Breast epithelium (tissue), 3 donors: ENCODE measurements at regions not wholly inside any gene's neighbourhood (a gene's known extent, or its start where the extent isn't known, plus 50 kb on each side); places are given as distances from the start of the nearest gene placed in this dataset.

Experiments
- POLR2A ChIP-seq: fragments of 450-650 bp; IDR thresholded peaks from one replicate; pipeline ENCODE4 v1.6.1; 2016; ENCODE audit warnings: antibody characterized with exemption, mild to moderate bottlenecking, moderate library complexity
- TF ChIP-seq, protein P1 (sequence below), 3 donors: fragments of 450-650 bp; IDR thresholded peaks; one replicate each; pipeline ENCODE4 v1.5.1; 2016 to 2017; ENCODE audit warnings: antibody characterized with exemption in 3 of 3, mild to moderate bottlenecking in 3 of 3, moderate library complexity in 3 of 3

DNA sequence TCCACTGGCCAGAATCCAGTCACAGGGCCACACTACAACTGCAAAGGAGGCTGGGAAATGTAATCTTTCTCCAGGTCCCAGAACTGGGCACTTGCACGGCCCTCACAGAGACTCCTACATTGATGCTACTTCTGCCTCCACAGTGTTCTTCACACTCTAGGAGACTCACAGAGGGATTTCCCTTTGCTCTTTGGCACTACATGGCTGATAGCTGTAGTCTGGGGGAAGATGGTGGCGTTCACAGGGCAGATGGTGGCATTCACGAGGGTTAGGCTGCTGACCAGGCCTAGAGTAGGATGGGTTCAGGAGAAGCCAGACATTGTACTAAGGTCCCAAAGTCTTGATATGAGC is 151.1 kb downstream of the NUAK1 start:
- TF ChIP-seq POLR2A = no peak
- TF ChIP-seq, protein P1, sequence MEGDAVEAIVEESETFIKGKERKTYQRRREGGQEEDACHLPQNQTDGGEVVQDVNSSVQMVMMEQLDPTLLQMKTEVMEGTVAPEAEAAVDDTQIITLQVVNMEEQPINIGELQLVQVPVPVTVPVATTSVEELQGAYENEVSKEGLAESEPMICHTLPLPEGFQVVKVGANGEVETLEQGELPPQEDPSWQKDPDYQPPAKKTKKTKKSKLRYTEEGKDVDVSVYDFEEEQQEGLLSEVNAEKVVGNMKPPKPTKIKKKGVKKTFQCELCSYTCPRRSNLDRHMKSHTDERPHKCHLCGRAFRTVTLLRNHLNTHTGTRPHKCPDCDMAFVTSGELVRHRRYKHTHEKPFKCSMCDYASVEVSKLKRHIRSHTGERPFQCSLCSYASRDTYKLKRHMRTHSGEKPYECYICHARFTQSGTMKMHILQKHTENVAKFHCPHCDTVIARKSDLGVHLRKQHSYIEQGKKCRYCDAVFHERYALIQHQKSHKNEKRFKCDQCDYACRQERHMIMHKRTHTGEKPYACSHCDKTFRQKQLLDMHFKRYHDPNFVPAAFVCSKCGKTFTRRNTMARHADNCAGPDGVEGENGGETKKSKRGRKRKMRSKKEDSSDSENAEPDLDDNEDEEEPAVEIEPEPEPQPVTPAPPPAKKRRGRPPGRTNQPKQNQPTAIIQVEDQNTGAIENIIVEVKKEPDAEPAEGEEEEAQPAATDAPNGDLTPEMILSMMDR (IDR thresholded peaks at IDR 0.05) = no peak
